Lower lobe of right lung (tissue), 2 donors: ENCODE measurements at regions not wholly inside any gene's neighbourhood (a gene's known extent, or its start where the extent isn't known, plus 50 kb on each side); places are given as distances from the start of the nearest gene placed in this dataset.
A peak's percentile ranks its signal among the peaks of the same experiment; 100 is the strongest.

Experiments used
- ATAC-seq, 2 donors: fragments of 200-7000 bp; cut with Tn5 transposase; one replicate each; pipeline ENCODE4 v1.9.1; 2020 to 2022; ENCODE audit warnings: mild to moderate bottlenecking in 2 of 2, moderate library complexity in 2 of 2
- DNase-seq: peaks from one replicate; pipeline ENCODE4 v3.0.0-alpha.2; 2020
- H3K27ac ChIP-seq: fragments of 200-600 bp; one replicate; pipeline ENCODE4 v1.8.0; 2022
- H3K27me3 ChIP-seq: fragments of 200-600 bp; one replicate; pipeline ENCODE4 v1.8.0; 2022; ENCODE audit warnings: low read depth
- H3K36me3 ChIP-seq: fragments of 200-600 bp; one replicate; pipeline ENCODE4 v1.8.0; 2022; ENCODE audit warnings: mild to moderate bottlenecking
- H3K4me1 ChIP-seq: fragments of 200-600 bp; one replicate; pipeline ENCODE4 v1.8.0; 2022
- H3K4me3 ChIP-seq: fragments of 200-600 bp; one replicate; pipeline ENCODE4 v1.8.0; 2022; ENCODE audit warnings: mild to moderate bottlenecking
- H3K9me3 ChIP-seq: fragments of 200-600 bp; one replicate; pipeline ENCODE4 v1.8.0; 2022
- intact Hi-C: fragments of 100-400 bp; cut with DNase I; formaldehyde crosslinking; loops from one replicate; pipeline ENCODE4 v1.11.0; 2022
- TF ChIP-seq, protein P1 (sequence below): fragments of 200-600 bp; IDR thresholded peaks from one replicate; pipeline ENCODE4 v1.8.0; 2022; ENCODE audit warnings: antibody characterized with exemption, mild to moderate bottlenecking
- donor health status: DM: no; HTN: yes; CAD: no; lungs with severe emphysema.

GRCh38 chr6:170041526-170041925 is 249.4 kb downstream of the DLL1 start:
- no peak for ATAC-seq
- Histone ChIP-seq H3K27ac (no peak overlapping the region), H3K36me3 (no peaks in the 10 kb centered on the region), H3K27me3 (no peaks in the 10 kb centered on the region), H3K9me3 (no peaks in the 10 kb centered on the region), H3K4me3 (no peak overlapping the region), H3K4me1 (no peaks in the 10 kb centered on the region)
- DNase-seq: no peak
- TF ChIP-seq, protein P1, sequence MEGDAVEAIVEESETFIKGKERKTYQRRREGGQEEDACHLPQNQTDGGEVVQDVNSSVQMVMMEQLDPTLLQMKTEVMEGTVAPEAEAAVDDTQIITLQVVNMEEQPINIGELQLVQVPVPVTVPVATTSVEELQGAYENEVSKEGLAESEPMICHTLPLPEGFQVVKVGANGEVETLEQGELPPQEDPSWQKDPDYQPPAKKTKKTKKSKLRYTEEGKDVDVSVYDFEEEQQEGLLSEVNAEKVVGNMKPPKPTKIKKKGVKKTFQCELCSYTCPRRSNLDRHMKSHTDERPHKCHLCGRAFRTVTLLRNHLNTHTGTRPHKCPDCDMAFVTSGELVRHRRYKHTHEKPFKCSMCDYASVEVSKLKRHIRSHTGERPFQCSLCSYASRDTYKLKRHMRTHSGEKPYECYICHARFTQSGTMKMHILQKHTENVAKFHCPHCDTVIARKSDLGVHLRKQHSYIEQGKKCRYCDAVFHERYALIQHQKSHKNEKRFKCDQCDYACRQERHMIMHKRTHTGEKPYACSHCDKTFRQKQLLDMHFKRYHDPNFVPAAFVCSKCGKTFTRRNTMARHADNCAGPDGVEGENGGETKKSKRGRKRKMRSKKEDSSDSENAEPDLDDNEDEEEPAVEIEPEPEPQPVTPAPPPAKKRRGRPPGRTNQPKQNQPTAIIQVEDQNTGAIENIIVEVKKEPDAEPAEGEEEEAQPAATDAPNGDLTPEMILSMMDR: no peak
- intact Hi-C loops: no loop called here

DNA sequence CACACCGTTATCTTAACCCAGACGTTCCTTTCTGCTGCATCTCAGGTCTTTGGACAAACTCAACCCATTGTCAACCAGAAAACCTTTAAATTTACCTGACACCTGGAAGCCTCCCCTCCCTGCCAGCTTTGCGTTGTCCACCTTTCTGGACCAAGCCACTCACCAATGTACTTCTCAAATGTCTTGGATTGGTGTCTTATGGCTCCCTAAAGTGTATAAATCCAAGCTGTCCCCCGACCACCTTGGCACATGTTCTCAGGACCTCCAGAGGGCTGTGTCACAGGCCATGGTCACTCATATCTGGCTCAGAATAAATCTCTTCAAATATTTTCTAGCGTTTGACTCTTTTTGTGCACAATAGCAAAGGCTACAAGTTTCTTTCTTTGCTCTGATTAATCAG is 250.0 kb downstream of the DLL1 start:
- H3K27ac ChIP-seq: no peak overlapping the region
- ATAC-seq (no peak), DNase-seq (no peak)
- TF ChIP-seq, protein P1: no peak
- intact Hi-C loops: no loop called here
- H3K4me1 ChIP-seq: no peaks in the 10 kb centered on the region
- H3K36me3 ChIP-seq: no peaks in the 10 kb centered on the region
- H3K27me3 ChIP-seq: no peaks in the 10 kb centered on the region
- H3K9me3 ChIP-seq: no peaks in the 10 kb centered on the region
- no peak overlapping the region for H3K4me3 ChIP-seq

DNA sequence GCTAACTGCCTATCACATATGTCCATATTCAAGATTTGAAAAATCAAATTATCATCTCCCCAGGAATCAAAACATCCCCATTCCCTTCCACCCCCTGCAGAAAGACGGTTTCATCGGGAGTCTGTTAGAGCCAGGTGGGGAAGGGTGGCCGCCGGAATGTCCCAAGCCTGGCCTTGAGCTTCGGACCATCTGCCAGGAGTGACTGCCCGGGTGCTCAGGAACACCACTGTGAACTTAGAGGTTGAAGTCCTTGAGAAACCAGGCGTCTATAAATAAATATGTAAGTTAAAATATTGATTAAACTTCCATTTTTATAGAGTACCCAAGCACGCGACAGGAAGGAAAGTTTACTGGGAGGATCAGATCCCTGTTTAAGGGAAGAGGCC is 250.8 kb downstream of the DLL1 start:
- TF ChIP-seq, protein P1: no peak
- H3K36me3 ChIP-seq: no peaks in the 10 kb centered on the region
- no peak overlapping the region for H3K27ac ChIP-seq
- no peak overlapping the region for H3K4me3 ChIP-seq
- intact Hi-C loops: no loop called here
- H3K9me3 ChIP-seq: no peaks in the 10 kb centered on the region
- H3K4me1 ChIP-seq: no peaks in the 10 kb centered on the region
- no peak for DNase-seq
- H3K27me3 ChIP-seq: no peaks in the 10 kb centered on the region
- no peak for ATAC-seq

DNA sequence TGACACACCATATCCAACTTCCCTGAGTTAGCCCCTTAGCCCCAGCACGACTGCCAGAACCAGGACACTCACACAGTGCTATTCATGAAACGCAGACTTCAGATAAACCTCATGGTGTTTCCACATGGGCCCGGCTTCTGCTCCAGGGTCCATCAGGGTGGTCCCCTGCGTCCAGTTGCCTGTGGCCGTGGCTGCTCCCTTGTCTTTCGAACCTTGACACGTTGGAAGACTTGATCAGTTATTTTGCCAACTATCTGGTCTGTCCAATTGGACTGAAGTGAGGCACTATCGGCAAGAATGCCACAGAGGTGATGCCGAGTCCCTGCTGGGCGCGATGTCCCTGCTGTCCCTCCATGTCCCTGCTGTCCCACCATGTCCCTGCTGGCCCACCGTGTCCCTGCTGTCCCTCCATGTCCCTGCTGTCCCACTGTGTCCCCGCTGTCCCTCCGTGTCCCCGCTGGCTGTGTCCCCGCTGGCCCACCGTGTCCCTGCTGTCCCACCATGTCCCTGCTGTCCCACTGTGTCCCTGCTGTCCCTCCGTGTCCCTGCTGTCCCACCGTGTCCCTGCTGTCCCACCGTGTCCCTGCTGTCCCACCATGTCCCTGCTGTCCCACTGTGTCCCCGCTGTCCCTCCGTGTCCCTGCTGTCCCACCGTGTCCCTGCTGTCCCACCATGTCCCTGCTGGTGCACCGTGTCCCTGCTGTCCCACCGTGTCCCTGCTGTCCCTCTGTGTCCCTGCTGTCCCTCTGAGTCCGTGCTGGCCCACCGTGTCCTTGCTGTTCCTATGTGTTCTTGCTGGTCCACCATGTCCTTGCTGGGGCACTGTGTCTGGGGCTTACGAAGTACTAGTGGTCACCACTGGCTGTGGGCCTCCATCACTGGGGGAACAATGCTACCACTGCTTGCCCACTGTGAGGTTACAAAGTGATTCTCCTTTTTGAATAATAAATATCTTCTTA is 251.4 kb downstream of the DLL1 start:
- no peaks in the 10 kb centered on the region for H3K27me3 ChIP-seq
- DNase-seq (peak; percentile 30), ATAC-seq (no peak)
- intact Hi-C loops: no loop called here
- no peak overlapping the region for H3K4me3 ChIP-seq
- no peak overlapping the region for H3K27ac ChIP-seq
- no peaks in the 10 kb centered on the region for H3K4me1 ChIP-seq
- TF ChIP-seq, protein P1: no peak
- H3K9me3 ChIP-seq: no peaks in the 10 kb centered on the region
- H3K36me3 ChIP-seq: no peaks in the 10 kb centered on the region

- intact Hi-C loops: no loop called here
- Histone ChIP-seq H3K4me1 (no peaks in the 10 kb centered on the region), H3K36me3 (no peaks in the 10 kb centered on the region), H3K9me3 (no peaks in the 10 kb centered on the region), H3K27me3 (no peaks in the 10 kb centered on the region), H3K27ac (no peak overlapping the region), H3K4me3 (no peak overlapping the region)
- DNase-seq (peak; percentile 34), ATAC-seq (no peak)
- TF ChIP-seq, protein P1: no peak
Measured at GRCh38 chr6:170038708-170039107, 252.2 kb downstream of the DLL1 start.
